HT-29 (cell line): ENCODE measurements at regions not wholly inside any gene's neighbourhood (a gene's known extent, or its start where the extent isn't known, plus 50 kb on each side); places are given as distances from the start of the nearest gene placed in this dataset.
"Not testable (repeated sequence)": the region's sequence is repeated elsewhere in the genome, so short reads cannot be mapped to it uniquely, and the experiment has no call there.

Experiments used
- DNase-seq: peaks from one replicate; pipeline ENCODE4 v3.0.0-alpha.2; 2015; ENCODE audit warnings: low spot score

GRCh38 chr9:12253941-12254340 is 439.2 kb upstream of the TYRP1 start:
- DNase-seq, result no peak

- no peak for DNase-seq
These were observed 426.4 kb upstream of the TYRP1 start for GRCh38 chr9:12266758-12267157.

- DNase-seq, result no peak
These were observed 421.7 kb upstream of the TYRP1 start for GRCh38 chr9:12271421-12271891.

GRCh38 chr9:12272471-12273120 is 420.6 kb upstream of the TYRP1 start:
- DNase-seq, result no peak

DNA sequence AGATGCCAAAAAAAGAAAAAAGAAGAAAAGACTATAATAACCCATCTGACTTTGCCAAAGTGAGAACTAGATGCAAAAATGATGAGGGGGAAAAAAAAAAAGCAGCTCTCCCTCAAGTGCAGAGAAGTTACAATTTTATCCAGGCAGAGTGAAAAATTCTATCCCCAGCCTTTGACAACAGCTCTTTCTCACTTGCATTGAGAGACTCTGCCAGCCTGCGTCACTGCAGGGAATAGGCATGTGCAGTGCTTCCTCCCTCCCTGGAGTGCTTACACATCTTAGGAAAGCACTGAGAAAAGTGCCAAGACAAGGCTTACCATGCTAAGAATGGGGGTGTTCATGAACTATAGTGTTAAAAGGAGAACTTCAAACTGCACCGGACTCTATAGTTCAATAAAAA is 418.6 kb upstream of the TYRP1 start:
- no peak for DNase-seq

- no peak for DNase-seq
These were observed 416.7 kb upstream of the TYRP1 start for GRCh38 chr9:12276505-12276904.

DNA sequence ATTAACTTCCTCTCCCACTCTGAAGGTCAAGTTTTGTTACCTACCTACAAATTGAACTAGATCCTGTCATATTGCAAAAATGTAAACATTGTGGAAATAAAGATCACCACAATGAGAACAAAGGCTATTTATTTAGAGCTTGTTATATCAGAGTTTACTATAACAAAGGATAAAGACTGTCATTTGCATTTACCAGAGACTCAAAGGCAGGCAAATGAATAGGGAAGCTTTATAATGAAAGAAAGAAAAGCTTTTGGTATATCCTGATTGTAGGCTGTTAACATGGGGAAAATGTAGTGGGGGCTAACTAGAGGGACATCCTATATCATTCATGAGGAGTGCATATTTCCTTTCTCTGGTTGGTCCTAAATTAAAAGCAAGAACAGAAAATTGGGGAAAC is 403.5 kb upstream of the TYRP1 start:
- DNase-seq, result no peak

DNA sequence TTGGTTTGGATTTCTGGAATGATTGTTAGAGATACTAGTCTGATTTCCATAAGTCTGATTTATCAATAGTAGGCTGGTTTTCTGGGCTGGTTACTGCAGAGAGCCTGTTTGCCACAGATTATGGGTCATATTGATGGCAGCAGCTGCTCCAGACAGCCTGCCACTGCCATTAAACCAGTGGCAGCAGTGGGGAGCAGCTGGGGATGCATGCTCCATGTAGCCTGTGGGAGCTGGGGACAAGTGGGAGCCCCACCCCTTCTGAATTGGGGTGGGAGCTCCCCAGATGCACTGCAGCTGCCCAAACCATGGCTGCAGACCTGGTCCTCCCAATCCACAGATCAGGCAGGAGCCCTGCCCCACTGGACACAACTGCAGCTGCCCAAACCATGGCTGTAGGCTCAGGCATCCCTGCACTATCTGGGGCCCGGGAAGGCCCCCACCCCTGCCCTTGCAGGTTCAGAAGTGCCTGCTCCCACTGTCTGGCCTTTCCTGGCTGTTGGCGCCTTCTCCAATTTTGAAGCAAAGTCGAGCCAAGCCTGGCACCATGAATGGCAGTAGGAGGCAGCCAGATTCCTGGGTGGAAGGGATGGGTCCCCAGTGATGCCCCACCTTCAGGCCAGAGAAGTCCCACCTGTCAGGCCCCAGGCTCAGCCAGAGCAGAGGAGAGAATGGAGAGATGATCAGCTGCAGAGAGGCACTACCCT is 402.9 kb upstream of the TYRP1 start:
- no peak for DNase-seq

DNA sequence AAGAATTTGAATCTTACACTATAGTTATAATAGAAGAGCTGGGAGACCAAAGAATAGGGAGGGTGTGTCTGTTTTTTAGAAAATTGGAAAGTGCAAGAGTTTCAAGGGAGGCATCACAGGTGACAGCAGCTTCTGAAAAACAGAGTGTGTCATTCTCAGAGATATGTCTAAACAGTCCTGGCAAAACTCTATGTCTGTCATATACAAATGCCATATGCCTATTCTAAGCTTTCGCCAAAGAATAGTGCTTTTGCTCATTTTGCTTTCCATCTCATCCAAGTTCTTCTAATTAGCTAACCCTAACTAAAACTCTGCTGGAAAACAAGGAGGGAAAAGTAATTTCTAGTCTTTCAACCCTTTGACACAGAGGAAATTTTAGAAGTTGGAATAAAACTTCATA is 388.0 kb upstream of the TYRP1 start:
- no peak for DNase-seq

DNA sequence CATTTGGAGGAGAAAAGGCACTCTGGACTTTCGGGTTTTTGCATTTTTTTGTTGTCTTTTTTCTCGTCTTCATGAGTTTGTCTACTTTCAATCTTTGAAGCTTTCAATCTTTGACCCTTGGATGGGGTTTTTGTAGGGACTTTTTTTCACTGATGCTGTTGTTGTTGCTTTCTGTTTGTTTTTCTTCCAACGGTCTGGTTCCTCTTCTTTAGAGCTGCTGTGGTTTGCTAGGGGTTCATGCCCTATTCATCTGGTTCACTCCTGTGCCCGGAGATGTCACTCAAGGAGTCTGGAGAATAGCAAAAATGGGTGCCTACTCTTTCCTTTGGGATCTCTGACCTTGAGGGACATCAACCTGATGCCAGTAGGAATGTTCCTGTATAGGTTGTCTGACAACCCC is 378.6 kb upstream of the TYRP1 start:
- no peak for DNase-seq

DNA sequence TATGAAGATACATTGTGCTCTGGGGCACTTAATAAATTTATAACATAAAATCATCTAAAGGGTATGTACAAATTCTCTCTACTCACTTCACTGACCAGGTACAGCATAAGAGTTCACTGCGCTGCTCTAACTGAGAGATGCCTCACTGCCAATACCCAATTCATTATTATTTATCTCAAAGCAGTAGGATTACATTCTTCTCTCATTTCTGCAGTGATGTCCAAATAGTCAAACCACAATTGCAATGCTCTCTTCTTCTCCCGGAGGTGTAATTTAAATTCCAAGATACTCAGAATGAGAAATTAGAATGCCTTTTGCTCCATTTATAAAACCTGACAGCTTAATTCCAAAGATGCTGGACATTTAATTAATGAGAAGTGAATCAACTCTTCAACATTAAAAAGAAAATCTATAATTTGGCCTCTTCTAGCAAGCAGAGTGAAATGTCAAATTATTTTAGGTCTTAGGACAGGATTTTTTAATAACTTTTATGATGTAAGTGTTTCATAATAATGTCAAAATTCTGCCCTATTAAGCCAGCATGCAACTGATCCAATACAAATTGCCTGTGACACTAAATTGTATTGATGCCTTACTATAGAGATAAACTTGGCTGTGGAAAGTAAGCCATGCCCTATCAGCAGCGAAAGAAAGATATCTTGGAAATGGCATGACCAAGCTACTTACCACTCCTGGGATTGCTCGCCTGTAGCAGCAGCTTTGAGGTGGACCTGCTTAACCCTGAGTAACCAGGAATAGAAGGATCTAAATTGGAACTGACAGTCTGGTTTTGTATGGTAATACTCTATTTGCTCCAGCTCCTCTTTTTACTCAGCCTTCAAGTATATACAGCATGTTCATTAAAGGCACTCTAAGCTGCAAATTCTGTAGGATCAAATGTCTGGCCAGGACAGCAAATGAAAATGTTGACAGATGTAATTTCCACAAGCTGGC is 374.2 kb upstream of the TYRP1 start:
- no peak for DNase-seq

GRCh38 chr9:12329623-12329985 is 363.6 kb upstream of the TYRP1 start:
- DNase-seq, result no peak

GRCh38 chr9:12333966-12334365 is 359.2 kb upstream of the TYRP1 start:
- not testable (repeated sequence) for DNase-seq

- no peak for DNase-seq
These were observed 342.4 kb upstream of the TYRP1 start for GRCh38 chr9:12350775-12351174.

DNA sequence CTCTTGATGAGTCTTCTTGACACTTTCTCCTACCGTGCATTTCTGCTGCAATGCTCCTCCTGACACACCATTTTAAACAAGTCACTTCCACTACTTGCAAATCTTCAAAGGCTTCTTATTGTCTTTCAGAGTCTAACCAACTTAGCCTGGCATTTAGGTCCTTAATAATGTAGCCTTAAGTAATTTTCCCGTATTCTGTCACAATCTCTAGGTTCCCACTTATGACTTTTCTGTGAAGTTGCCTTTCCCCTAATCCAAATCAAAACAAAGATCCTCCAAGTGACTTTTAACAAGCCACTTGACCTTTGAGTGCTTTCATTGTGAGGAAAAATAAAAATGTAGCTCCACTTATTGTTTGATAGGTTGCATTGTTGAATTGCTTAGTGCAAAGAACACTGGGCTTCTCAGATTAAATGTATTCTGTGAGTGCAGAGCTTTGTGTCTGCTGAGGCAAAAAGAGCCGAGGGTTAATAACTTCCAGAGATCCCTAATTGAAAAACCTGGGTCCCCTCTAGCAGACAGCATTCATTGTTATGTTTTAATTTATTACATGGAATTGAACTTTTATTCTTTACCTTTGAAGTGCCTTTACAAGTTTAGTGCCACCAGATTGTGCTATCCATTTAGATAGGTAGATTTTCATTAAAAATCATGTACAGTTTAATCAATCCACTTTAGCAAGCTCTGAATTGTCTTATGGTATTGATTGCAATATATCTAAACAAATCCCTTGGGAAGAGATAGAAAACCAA is 341.7 kb upstream of the TYRP1 start:
- no peak for DNase-seq

DNA sequence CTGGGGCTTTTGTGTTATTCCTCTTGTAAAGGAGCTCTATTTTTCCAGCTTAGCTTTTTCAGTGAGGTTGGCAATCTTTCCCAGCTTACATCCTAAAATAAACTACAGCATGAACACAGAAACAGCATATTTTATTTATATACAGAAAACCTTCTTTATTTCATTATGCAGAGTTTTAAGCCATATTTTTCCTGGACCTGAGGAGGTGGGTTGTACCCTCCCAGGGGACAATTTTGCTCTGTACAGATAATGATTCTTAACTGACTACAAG is 341.2 kb upstream of the TYRP1 start:
- no peak for DNase-seq

GRCh38 chr9:12363439-12363838 is 329.7 kb upstream of the TYRP1 start:
- DNase-seq, result no peak

- no peak for DNase-seq
These were observed 324.6 kb upstream of the TYRP1 start for GRCh38 chr9:12368569-12368968.

DNA sequence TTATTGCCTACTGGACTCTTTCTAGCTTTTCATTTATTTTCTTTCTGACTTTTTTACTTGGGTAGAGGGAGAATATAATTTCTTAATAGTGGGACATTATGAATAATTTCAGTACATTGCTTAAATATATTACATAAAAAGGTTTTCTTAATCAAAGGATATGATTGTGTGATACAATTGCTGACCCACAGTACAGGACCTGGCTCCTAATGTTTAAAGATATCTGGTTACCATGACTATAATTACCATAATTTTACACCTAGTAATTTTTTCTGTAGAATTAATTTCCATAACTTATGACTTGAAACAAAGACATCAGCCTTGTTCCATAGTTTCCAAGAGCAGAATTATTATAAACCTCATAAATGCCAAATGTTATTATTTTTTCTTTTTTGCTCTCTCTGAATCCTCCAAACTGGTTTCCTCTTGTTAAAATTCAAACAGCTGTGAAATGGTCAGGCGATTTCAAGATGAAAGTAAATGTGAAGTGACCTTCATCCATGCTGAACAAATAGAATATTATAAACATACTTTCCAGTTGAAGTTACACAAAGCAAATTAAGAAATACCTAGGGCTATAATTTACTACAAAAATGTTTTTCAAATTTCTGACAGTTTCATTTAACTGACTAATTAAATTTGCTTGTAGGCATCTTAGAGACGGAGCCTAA is 301.2 kb upstream of the TYRP1 start:
- DNase-seq, result no peak

DNA sequence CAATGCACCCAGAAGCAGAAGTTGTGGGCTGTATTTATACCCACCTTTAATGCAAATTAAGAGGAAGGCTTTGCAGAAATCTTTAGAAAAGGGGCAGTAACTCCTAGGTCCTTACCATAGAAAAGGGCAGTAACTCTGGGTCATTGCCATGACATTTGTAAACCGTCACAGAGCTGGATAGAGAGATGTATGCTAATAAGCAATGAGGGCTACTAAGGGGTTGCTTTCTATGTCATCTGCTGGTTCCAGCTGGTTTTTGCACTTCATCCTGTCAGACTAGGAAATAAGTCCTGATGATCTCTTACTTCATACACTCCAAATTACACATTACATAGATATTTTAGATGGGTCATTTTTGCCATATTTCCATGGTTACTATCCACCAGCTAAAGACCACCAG is 299.1 kb upstream of the TYRP1 start:
- DNase-seq, result no peak

GRCh38 chr9:12403721-12404120 is 289.5 kb upstream of the TYRP1 start:
- no peak for DNase-seq
